Lung (tissue), 11 donors: ENCODE measurements at regions not wholly inside any gene's neighbourhood (a gene's known extent, or its start where the extent isn't known, plus 50 kb on each side); places are given as distances from the start of the nearest gene placed in this dataset.
"Not testable (repeated sequence)": the region's sequence is repeated elsewhere in the genome, so short reads cannot be mapped to it uniquely, and the experiment has no call there.

Source experiments
- ATAC-seq: fragments of 200-7000 bp; cut with Tn5 transposase; one replicate; pipeline ENCODE4 v1.9.1; 2020; ENCODE audit warnings: moderate number of reproducible peaks; ENCODE audit not compliant: insufficient read depth, low FRiP score
- DNase-seq, 3 donors: peaks; one replicate each; pipeline ENCODE4 v3.0.0-alpha.2; 2013 to 2017
- H3K27ac ChIP-seq, 2 donors: one replicate each; pipeline ENCODE4 v1.5.1; 2013; ENCODE audit warnings: mild to moderate bottlenecking in 2 of 2, moderate library complexity in 2 of 2, control low read depth in 1 of 2, inconsistent platforms in 1 of 2, low read depth in 1 of 2, low read length in 1 of 2
- H3K27me3 ChIP-seq, 3 donors: one replicate each; pipeline ENCODE4 v1.5.1; 2013; ENCODE audit warnings: low read length in 2 of 3; ENCODE audit not compliant: control insufficient read depth in 3 of 3, insufficient read depth in 3 of 3
- H3K36me3 ChIP-seq, 4 donors: one replicate each; pipeline ENCODE4 v1.5.1; 2013; ENCODE audit warnings: low read length in 4 of 4, mild to moderate bottlenecking in 1 of 4, moderate library complexity in 1 of 4; ENCODE audit not compliant: control insufficient read depth in 4 of 4, insufficient read depth in 4 of 4
- H3K4me1 ChIP-seq, 5 donors: one replicate each; pipeline ENCODE4 v1.5.1; 2013; ENCODE audit warnings: low read length in 5 of 5, mild to moderate bottlenecking in 2 of 5, moderate library complexity in 1 of 5; ENCODE audit not compliant: control insufficient read depth in 5 of 5, insufficient read depth in 5 of 5
- H3K4me3 ChIP-seq: one replicate; pipeline ENCODE4 v1.5.1; 2013; ENCODE audit warnings: mild to moderate bottlenecking, control low read depth, moderate library complexity
- H3K9ac ChIP-seq, 2 donors: one replicate each; pipeline ENCODE4 v1.5.1; 2013; ENCODE audit warnings: low read length in 2 of 2, control low read depth in 1 of 2; ENCODE audit not compliant: insufficient read depth in 1 of 2
- H3K9me3 ChIP-seq, 4 donors: one replicate each; pipeline ENCODE4 v1.5.1; 2013; ENCODE audit warnings: low read length in 3 of 4, mild to moderate bottlenecking in 1 of 4, moderate library complexity in 1 of 4; ENCODE audit not compliant: control insufficient read depth in 4 of 4, insufficient read depth in 3 of 4
- CTCF ChIP-seq: IDR thresholded peaks from 2 replicates; pipeline ENCODE4 v1.5.1; 2012; ENCODE audit warnings: mild to moderate bottlenecking; ENCODE audit errors: control extremely low read depth, extremely low read depth
- WGBS, 2 donors: extraction: QIAGEN DNeasy Blood & Tissue Kit; methylation state at CpG; one replicate each; pipeline ENCODE4 v1.1.7; 2013; 5-methylcytosine and 5-hydroxymethylcytosine counted together
- donor health status: control.
- donor health status: control.
- donor health status: Bipolar disorder and iron deficiency.
- donor health status: healthy.
- donor health status: DM: yes; HTN: yes; CAD: no.

GRCh38 chr14:38366374-38366773 is 110.5 kb upstream of the CLEC14A start:
- no peak overlapping the region for H3K27ac ChIP-seq
- no peaks in the 10 kb centered on the region for H3K9me3 ChIP-seq
- no peaks in the 10 kb centered on the region for H3K27me3 ChIP-seq
- 74 to 86% methylated on average over 3 of the region's 3 CpGs for WGBS, 2 donors
- DNase-seq: no peak
- H3K4me1 ChIP-seq: peaks cover 0 to 2% (median 0%) of the 10 kb centered on the region in 5 donors
- H3K36me3 ChIP-seq: no peaks in the 10 kb centered on the region
- ATAC-seq: no peak
- H3K9ac ChIP-seq: no peak overlapping the region
- no peak for TF ChIP-seq CTCF
- H3K4me3 ChIP-seq: no peak overlapping the region

GRCh38 chr14:38363217-38363616 is 107.3 kb upstream of the CLEC14A start:
- Histone ChIP-seq H3K9me3 (no peaks in the 10 kb centered on the region), H3K4me1 (peaks cover 0 to 2% (median 0%) of the 10 kb centered on the region in 5 donors), H3K27me3 (no peaks in the 10 kb centered on the region), H3K36me3 (no peaks in the 10 kb centered on the region), H3K9ac (no peak overlapping the region), H3K4me3 (no peak overlapping the region), H3K27ac (no peak overlapping the region)
- no peak for ATAC-seq
- DNase-seq: no peak
- 89 to 92% methylated on average over 6 of the region's 6 CpGs for WGBS, 2 donors
- TF ChIP-seq CTCF: no peak

- DNase-seq: peak in 1 of 3 donors; percentile 11
- WGBS, 2 donors: 24 to 32% methylated on average over 1 of the region's 1 CpG
- H3K36me3 ChIP-seq: no peaks in the 10 kb centered on the region
- no peaks in the 10 kb centered on the region for H3K9me3 ChIP-seq
- H3K4me3 ChIP-seq: no peak overlapping the region
- no peak overlapping the region for H3K9ac ChIP-seq
- H3K27ac ChIP-seq: no peak overlapping the region
- no peak for ATAC-seq
- H3K27me3 ChIP-seq: no peaks in the 10 kb centered on the region
- no peak for TF ChIP-seq CTCF
- H3K4me1 ChIP-seq: no peaks in the 10 kb centered on the region
Measured at GRCh38 chr14:38357557-38357956, 101.7 kb upstream of the CLEC14A start.

GRCh38 chr14:38355473-38355872 is 99.6 kb upstream of the CLEC14A start:
- not testable (repeated sequence) for H3K4me1 ChIP-seq, H3K4me3 ChIP-seq, H3K9me3 ChIP-seq, H3K9ac ChIP-seq, H3K27ac ChIP-seq, DNase-seq, H3K27me3 ChIP-seq, ATAC-seq, H3K36me3 ChIP-seq
- WGBS, 2 donors: 90 to 92% methylated on average over 2 of the region's 2 CpGs
